IMR-90 (cell line): ENCODE measurements at regions not wholly inside any gene's neighbourhood (a gene's known extent, or its start where the extent isn't known, plus 50 kb on each side); places are given as distances from the start of the nearest gene placed in this dataset.

Source experiments
- ATAC-seq: fragments of 200-7000 bp; cut with Tn5 transposase; 2 replicates; pipeline ENCODE4 v1.9.1; 2020; ENCODE audit warnings: low read depth, mild to moderate bottlenecking, moderate library complexity
- BruUV-seq: library from RNA; stranded (reverse); fragments of 400-500 nt; replicated peaks from 2 replicates; lab custom pipeline; 2021; lab: Mats Ljungman, UMichigan
- CTCF ChIA-PET: fragments of 300-600 bp; formaldehyde crosslinking; extraction: SDS; loops from one replicate; lab custom pipeline; 2021; ENCODE audit warnings: antibody characterized with exemption; lab: Yijun Ruan, JAX
- POLR2A ChIA-PET: fragments of 300-600 bp; sonication (Branson Sonifier 250); formaldehyde crosslinking; loops from one replicate; lab custom pipeline; 2022; ENCODE audit warnings: antibody characterized with exemption; ENCODE audit not compliant: unreplicated experiment; lab: Charles Lee
- DNase-seq: peaks from one replicate; pipeline ENCODE4 v3.0.0; 2013
- H2AFZ ChIP-seq: replicated peaks from 2 replicates; pipeline ENCODE3; 2013; ENCODE audit warnings: low read length, mild to moderate bottlenecking; ENCODE audit not compliant: poor library complexity
- H2AK5ac ChIP-seq: 2 replicates; pipeline ENCODE4 v1.6.1; 2013; ENCODE audit warnings: low read depth, low read length, inconsistent platforms
- H2AK9ac ChIP-seq: replicated peaks from 2 replicates; pipeline ENCODE3; 2013; ENCODE audit warnings: mild to moderate bottlenecking, low read depth, low read length, moderate library complexity; ENCODE audit not compliant: poor library complexity
- H2BK120ac ChIP-seq: 2 replicates; pipeline ENCODE4 v1.6.1; 2013; ENCODE audit warnings: low read depth, low read length, inconsistent platforms
- H2BK15ac ChIP-seq: 3 replicates; pipeline ENCODE4 v1.6.1; 2013; ENCODE audit warnings: low read depth, low read length, inconsistent platforms
- H2BK20ac ChIP-seq: 2 replicates; pipeline ENCODE4 v1.6.1; 2013; ENCODE audit warnings: low read depth, mild to moderate bottlenecking, inconsistent platforms, low read length, moderate library complexity
- H2BK5ac ChIP-seq: 2 replicates; pipeline ENCODE4 v1.6.1; 2013; ENCODE audit warnings: mild to moderate bottlenecking, low read depth, low read length, inconsistent platforms; ENCODE audit not compliant: poor library complexity, severe bottlenecking
- H3K14ac ChIP-seq: replicated peaks from 2 replicates; pipeline ENCODE4 v1.6.1; 2013; ENCODE audit warnings: low read depth, low read length, inconsistent platforms
- H3K18ac ChIP-seq: 2 replicates; pipeline ENCODE4 v1.6.1; 2013; ENCODE audit warnings: low read depth, low read length, control low read depth
- H3K23ac ChIP-seq: 2 replicates; pipeline ENCODE4 v1.6.1; 2013; ENCODE audit warnings: low read depth, low read length, inconsistent platforms
- H3K27ac ChIP-seq: 2 replicates; pipeline ENCODE4 v1.5.1; 2013; ENCODE audit warnings: mild to moderate bottlenecking, control low read depth, low read length; ENCODE audit not compliant: insufficient read depth
- H3K27me3 ChIP-seq: 2 replicates; pipeline ENCODE4 v1.6.1; 2013; ENCODE audit warnings: low read length; ENCODE audit not compliant: control insufficient read depth, insufficient read depth
- H3K36me3 ChIP-seq: 2 replicates; pipeline ENCODE4 v1.6.1; 2013; ENCODE audit warnings: low read length, mixed read lengths; ENCODE audit not compliant: control insufficient read depth, insufficient read depth
- H3K4ac ChIP-seq: 2 replicates; pipeline ENCODE4 v1.6.1; 2013; ENCODE audit warnings: low read depth, low read length, inconsistent platforms
- H3K4me1 ChIP-seq: 2 replicates; pipeline ENCODE4 v1.6.1; 2013; ENCODE audit warnings: low read length, mixed read lengths; ENCODE audit not compliant: control insufficient read depth, insufficient read depth
- H3K4me2 ChIP-seq: 2 replicates; pipeline ENCODE4 v1.6.1; 2013; ENCODE audit warnings: low read depth, mild to moderate bottlenecking, control low read depth, low read length, moderate library complexity
- H3K4me3 ChIP-seq: 2 replicates; pipeline ENCODE4 v1.5.1; 2013; ENCODE audit warnings: low read depth, mild to moderate bottlenecking, control low read depth, low read length, moderate library complexity; ENCODE audit not compliant: insufficient read depth
- H3K56ac ChIP-seq: 2 replicates; pipeline ENCODE4 v1.6.1; 2013; ENCODE audit warnings: low read length, inconsistent platforms; ENCODE audit not compliant: insufficient read depth; ENCODE audit errors: extremely low read depth
- H3K79me1 ChIP-seq, 2 experiments: 2 replicates each; pipeline ENCODE4 v1.6.1; 2013; ENCODE audit warnings: low read length in 2 of 2, inconsistent platforms in 1 of 2, low read depth in 1 of 2
- H3K9ac ChIP-seq: 2 replicates; pipeline ENCODE4 v1.6.1; 2013; ENCODE audit warnings: low read depth, low read length, control low read depth
- H3K9me1 ChIP-seq: 2 replicates; pipeline ENCODE4 v1.6.1; 2013; ENCODE audit warnings: low read length, inconsistent platforms; ENCODE audit not compliant: insufficient read depth
- H3K9me3 ChIP-seq: 2 replicates; pipeline ENCODE4 v1.6.1; 2013; ENCODE audit warnings: low read length; ENCODE audit not compliant: control insufficient read depth, insufficient read depth
- H4K20me1 ChIP-seq: 2 replicates; pipeline ENCODE4 v1.6.1; 2013; ENCODE audit warnings: low read length, inconsistent platforms; ENCODE audit not compliant: insufficient read depth
- H4K5ac ChIP-seq: 2 replicates; pipeline ENCODE4 v1.6.1; 2013; ENCODE audit warnings: mild to moderate bottlenecking, low read depth, low read length, control low read depth
- H4K8ac ChIP-seq, 2 experiments: 2 replicates each; pipeline ENCODE4 v1.6.1; 2013; ENCODE audit warnings: low read depth in 2 of 2, low read length in 2 of 2, control low read depth in 1 of 2, inconsistent platforms in 1 of 2
- H4K91ac ChIP-seq: 2 replicates; pipeline ENCODE4 v1.6.1; 2013; ENCODE audit warnings: low read depth, low read length, inconsistent platforms; ENCODE audit not compliant: insufficient read depth
- MAFK ChIP-seq: IDR thresholded peaks from 2 replicates; pipeline ENCODE4 v1.6.1; 2012; ENCODE audit warnings: low read depth, low read length, improper control_type of control experiment
- RFX5 ChIP-seq: IDR thresholded peaks from 2 replicates; pipeline ENCODE4 v1.8.0; 2012; ENCODE audit warnings: low read depth, mild to moderate bottlenecking, low read length, moderate library complexity
- WGBS, 2 experiments: methylation state at CpG; one replicate each; pipeline versions ENCODE4 v1.1.5 to v1.1.7; 2013; ENCODE audit warnings: missing lambda C conversion rate in 2 of 2; ENCODE audit not compliant: insufficient read length in 1 of 2; ENCODE audit errors: extremely low coverage in 2 of 2; 5-methylcytosine and 5-hydroxymethylcytosine counted together
- dilution Hi-C: fragments of 300-500 bp; cut with HindIII; formaldehyde crosslinking; loops from one replicate; pipeline ENCODE4 v1.14.3; 2018; ENCODE audit warnings: low sequenced_read_pairs; ENCODE audit not compliant: unreplicated experiment
- in situ Hi-C: fragments of 300-500 bp; cut with MboI; formaldehyde crosslinking; loops from 3 replicates; pipeline ENCODE4 v1.14.3; 2019; ENCODE audit warnings: low sequenced_read_pairs, inconsistent platforms, mixed read lengths
- intact Hi-C: fragments of 100-400 bp; cut with micrococcal nuclease; formaldehyde crosslinking; loops from 2 replicates; pipeline ENCODE4 v1.10.0; 2022

GRCh38 chr5:166282939-166283338 is 2008.5 kb upstream of the WWC1 start:
- intact Hi-C loops = no loop called here
- Histone ChIP-seq H2AK5ac (no peak overlapping the region), H4K5ac (no peak overlapping the region), H2BK5ac (no peak overlapping the region), H2BK15ac (no peak overlapping the region), H3K27me3 (no peaks in the 10 kb centered on the region), H3K27ac (no peak overlapping the region), H3K9me1 (no peaks in the 10 kb centered on the region), H3K4me2 (no peak overlapping the region), H4K20me1 (no peaks in the 10 kb centered on the region), H3K14ac (no peak overlapping the region), H3K4ac (no peak overlapping the region), H4K8ac (no peak overlapping the region), H2AFZ (no peak overlapping the region), H3K9ac (no peak overlapping the region), H3K23ac (no peak overlapping the region), H3K18ac (no peak overlapping the region), H3K36me3 (no peaks in the 10 kb centered on the region), H2BK120ac (no peak overlapping the region), H2AK9ac (no peak overlapping the region), H3K4me1 (no peaks in the 10 kb centered on the region), H2BK20ac (no peak overlapping the region), H4K91ac (no peak overlapping the region), H3K56ac (no peak overlapping the region), H3K79me1 (no peaks in the 10 kb centered on the region), H3K4me3 (no peak overlapping the region), H3K9me3 (peaks cover 4% of the 10 kb centered on the region)
- in situ Hi-C loops = no loop called here
- TF ChIP-seq RFX5 (no peak), MAFK (peak; percentile 94)
- WGBS, 2 experiments = no CpG with 5 or more reads among the region's 3 CpGs
- dilution Hi-C loops = no loop called here
- ATAC-seq = no peak
- CTCF ChIA-PET = no interaction called here
- no peak for DNase-seq
- BruUV-seq = no TSS peak
- POLR2A ChIA-PET = no interaction called here
